B cell (primary cell): ENCODE measurements at regions not wholly inside any gene's neighbourhood (a gene's known extent, or its start where the extent isn't known, plus 50 kb on each side); places are given as distances from the start of the nearest gene placed in this dataset.

Source experiments
- CTCF ChIP-seq: fragments of 200-600 bp; IDR thresholded peaks from one replicate; pipeline ENCODE4 v1.8.0; 2022; ENCODE audit warnings: antibody characterized with exemption, mild to moderate bottlenecking
- EZH2 ChIP-seq: IDR thresholded peaks from 2 replicates; pipeline ENCODE4 v1.6.1; 2012; ENCODE audit warnings: borderline replicate concordance, low read depth, mild to moderate bottlenecking, moderate library complexity, low read length; ENCODE audit not compliant: insufficient read depth, poor library complexity, severe bottlenecking

GRCh38 chr12:94783862-94784261 lies 133.5 kb upstream of the TMCC3 start:
- TF ChIP-seq CTCF (no peak), EZH2 (no peak)
